ENCODE measurements at regions not wholly inside any gene's neighbourhood (a gene's known extent, or its start where the extent isn't known, plus 50 kb on each side); places are given as distances from the start of the nearest gene placed in this dataset.

- Mint-ChIP-seq H3K27me3 (no peaks in the 10 kb centered on the region), H3K4me3 (peak overlapping the region; percentile 42 to 67), H3K4me1 (peaks cover 23 to 55% of the 10 kb centered on the region in 2 donors), H3K27ac (peak overlapping the region; percentile 39), H3K36me3 (no peaks in the 10 kb centered on the region), H3K9me3 (no peaks in the 10 kb centered on the region)
- ATAC-seq (replicated peaks) (peak; percentile 92 to 94), DNase-seq (peak; percentile 71)
Measured at GRCh38 chr13:50370303-50370950, 355.2 kb downstream of the KCNRG start.

- Mint-ChIP-seq H3K27ac (no peak overlapping the region), H3K27me3 (peaks cover 0 to 5% of the 10 kb centered on the region in 2 donors), H3K4me1 (peaks cover 18 to 26% of the 10 kb centered on the region in 2 donors), H3K36me3 (no peaks in the 10 kb centered on the region), H3K9me3 (no peaks in the 10 kb centered on the region), H3K4me3 (no peak overlapping the region)
- ATAC-seq (replicated peaks) (no peak), DNase-seq (no peak)
Measured at GRCh38 chr13:50374517-50374916, 359.3 kb downstream of the KCNRG start.

- H3K4me1 Mint-ChIP-seq, result peaks cover 12 to 14% of the 10 kb centered on the region in 2 donors
- peaks cover 5 to 7% of the 10 kb centered on the region in 2 donors for H3K9me3 Mint-ChIP-seq
- peaks cover 6 to 7% of the 10 kb centered on the region in 2 donors for H3K36me3 Mint-ChIP-seq
- ATAC-seq (replicated peaks) (no peak), DNase-seq (no peak)
- H3K27me3 Mint-ChIP-seq, result peaks cover 0 to 8% of the 10 kb centered on the region in 2 donors
- no peak overlapping the region for H3K4me3 Mint-ChIP-seq
- H3K27ac Mint-ChIP-seq, result no peak overlapping the region
Measured at GRCh38 chr13:50375792-50376191, 360.5 kb downstream of the KCNRG start.

GRCh38 chr13:50376895-50377575, 361.8 kb downstream of the KCNRG start:
- Mint-ChIP-seq H3K4me3 (no peak overlapping the region), H3K27me3 (peaks cover 0 to 8% of the 10 kb centered on the region in 2 donors), H3K27ac (no peak overlapping the region), H3K4me1 (peaks cover 2 to 5% of the 10 kb centered on the region in 2 donors), H3K36me3 (peaks cover 9 to 14% of the 10 kb centered on the region in 2 donors), H3K9me3 (peaks cover 11 to 13% of the 10 kb centered on the region in 2 donors)
- DNase-seq (no peak), ATAC-seq (replicated peaks) (no peak)

GRCh38 chr13:50377726-50378270, 362.6 kb downstream of the KCNRG start:
- Mint-ChIP-seq H3K27ac (no peak overlapping the region), H3K4me3 (no peak overlapping the region)

GRCh38 chr13:50378509-50379044, 363.3 kb downstream of the KCNRG start:
- DNase-seq (no peak), ATAC-seq (replicated peaks) (no peak)
- Mint-ChIP-seq H3K27ac (no peak overlapping the region), H3K27me3 (peaks cover 0 to 8% of the 10 kb centered on the region in 2 donors), H3K4me3 (no peak overlapping the region), H3K36me3 (peaks cover 9 to 20% of the 10 kb centered on the region in 2 donors), H3K9me3 (peaks cover 12 to 18% of the 10 kb centered on the region in 2 donors), H3K4me1 (peaks cover 0 to 5% of the 10 kb centered on the region in 2 donors)

More at GRCh38 chr13:50377726-50378270, 362.6 kb downstream of the KCNRG start:
- DNase-seq (no peak), ATAC-seq (replicated peaks) (no peak)
- Mint-ChIP-seq H3K36me3 (peaks cover 9 to 19% of the 10 kb centered on the region in 2 donors), H3K27me3 (peaks cover 0 to 8% of the 10 kb centered on the region in 2 donors), H3K9me3 (peaks cover 12 to 17% of the 10 kb centered on the region in 2 donors), H3K4me1 (peaks cover 0 to 5% of the 10 kb centered on the region in 2 donors)

- Mint-ChIP-seq H3K27me3 (peaks cover 0 to 8% of the 10 kb centered on the region in 2 donors), H3K27ac (no peak overlapping the region)
Measured at GRCh38 chr13:50379584-50379983, 364.3 kb downstream of the KCNRG start.

GRCh38 chr13:50380905-50381304, 365.7 kb downstream of the KCNRG start:
- Mint-ChIP-seq H3K9me3 (peaks cover 12 to 18% of the 10 kb centered on the region in 2 donors), H3K27me3 (peaks cover 0 to 8% of the 10 kb centered on the region in 2 donors), H3K27ac (no peak overlapping the region), H3K4me3 (no peak overlapping the region), H3K36me3 (peaks cover 9 to 20% of the 10 kb centered on the region in 2 donors), H3K4me1 (peaks cover 0 to 5% of the 10 kb centered on the region in 2 donors)
- ATAC-seq (replicated peaks) (no peak), DNase-seq (no peak)

More at GRCh38 chr13:50379584-50379983, 364.3 kb downstream of the KCNRG start:
- H3K36me3 Mint-ChIP-seq, result peaks cover 9 to 20% of the 10 kb centered on the region in 2 donors
- no peak overlapping the region for H3K4me3 Mint-ChIP-seq
- peaks cover 12 to 18% of the 10 kb centered on the region in 2 donors for H3K9me3 Mint-ChIP-seq
- DNase-seq (no peak), ATAC-seq (replicated peaks) (no peak)
- H3K4me1 Mint-ChIP-seq, result peaks cover 0 to 5% of the 10 kb centered on the region in 2 donors

- Mint-ChIP-seq H3K4me3 (no peak overlapping the region), H3K9me3 (peaks cover 12 to 18% of the 10 kb centered on the region in 2 donors), H3K36me3 (peaks cover 9 to 20% of the 10 kb centered on the region in 2 donors), H3K27me3 (peaks cover 0 to 8% of the 10 kb centered on the region in 2 donors), H3K4me1 (peaks cover 4 to 9% of the 10 kb centered on the region in 2 donors), H3K27ac (no peak overlapping the region)
- no peak for DNase-seq
- ATAC-seq (replicated peaks), result no peak
Measured at GRCh38 chr13:50382511-50382910, 367.3 kb downstream of the KCNRG start.

- no peak for DNase-seq
- no peak overlapping the region for H3K4me3 Mint-ChIP-seq
- peaks cover 4 to 13% of the 10 kb centered on the region in 2 donors for H3K4me1 Mint-ChIP-seq
- peaks cover 12 to 18% of the 10 kb centered on the region in 2 donors for H3K9me3 Mint-ChIP-seq
- H3K27me3 Mint-ChIP-seq, result peaks cover 0 to 8% of the 10 kb centered on the region in 2 donors
- H3K36me3 Mint-ChIP-seq, result peaks cover 9 to 20% of the 10 kb centered on the region in 2 donors
- no peak overlapping the region for H3K27ac Mint-ChIP-seq
- ATAC-seq (replicated peaks), result no peak
Measured at GRCh38 chr13:50382951-50383350, 367.7 kb downstream of the KCNRG start.

GRCh38 chr13:50384724-50385123, 369.5 kb downstream of the KCNRG start:
- Mint-ChIP-seq H3K36me3 (peaks cover 9 to 20% of the 10 kb centered on the region in 2 donors), H3K4me3 (no peak overlapping the region), H3K27me3 (peaks cover 0 to 3% of the 10 kb centered on the region in 2 donors), H3K9me3 (peaks cover 12 to 18% of the 10 kb centered on the region in 2 donors), H3K4me1 (peaks cover 4 to 15% of the 10 kb centered on the region in 2 donors), H3K27ac (no peak overlapping the region)
- ATAC-seq (replicated peaks) (no peak), DNase-seq (no peak)

- H3K4me1 Mint-ChIP-seq, result peaks cover 4 to 15% of the 10 kb centered on the region in 2 donors
- ATAC-seq (replicated peaks) (no peak), DNase-seq (no peak)
- H3K4me3 Mint-ChIP-seq, result no peak overlapping the region
- H3K9me3 Mint-ChIP-seq, result peaks cover 1 to 5% of the 10 kb centered on the region in 2 donors
- no peak overlapping the region for H3K27ac Mint-ChIP-seq
- peaks cover 0 to 5% of the 10 kb centered on the region in 2 donors for H3K36me3 Mint-ChIP-seq
- H3K27me3 Mint-ChIP-seq, result no peaks in the 10 kb centered on the region
Measured at GRCh38 chr13:50386541-50387050, 371.4 kb downstream of the KCNRG start.

GRCh38 chr13:50387051-50387581, 371.9 kb downstream of the KCNRG start:
- Mint-ChIP-seq H3K27ac (no peak overlapping the region), H3K4me1 (peaks cover 4 to 15% of the 10 kb centered on the region in 2 donors), H3K4me3 (no peak overlapping the region), H3K27me3 (no peaks in the 10 kb centered on the region), H3K36me3 (peaks cover 0 to 5% of the 10 kb centered on the region in 2 donors), H3K9me3 (peaks cover 1 to 5% of the 10 kb centered on the region in 2 donors)
- ATAC-seq (replicated peaks) (peak; percentile 71 to 73), DNase-seq (no peak)

- no peaks in the 10 kb centered on the region for H3K27me3 Mint-ChIP-seq
- H3K9me3 Mint-ChIP-seq, result no peaks in the 10 kb centered on the region
- ATAC-seq (replicated peaks) (no peak), DNase-seq (no peak)
- no peak overlapping the region for H3K4me3 Mint-ChIP-seq
- H3K4me1 Mint-ChIP-seq, result peaks cover 4 to 15% of the 10 kb centered on the region in 2 donors
- no peak overlapping the region for H3K27ac Mint-ChIP-seq
- H3K36me3 Mint-ChIP-seq, result no peaks in the 10 kb centered on the region
Measured at GRCh38 chr13:50388481-50388880, 373.2 kb downstream of the KCNRG start.
